ENCODE measurements at regions not wholly inside any gene's neighbourhood (a gene's known extent, or its start where the extent isn't known, plus 50 kb on each side); places are given as distances from the start of the nearest gene placed in this dataset.

- Histone ChIP-seq H3K79me2 (ENCODE audit: low read length) (no peaks in the 10 kb centered on the region), H4K20me1 (ENCODE audit: insufficient read depth, low read length) (no peaks in the 10 kb centered on the region), H3K4me2 (ENCODE audit: low read length) (no peak overlapping the region), H3K36me3 (replicated peaks; ENCODE audit: low read depth, low read length) (no peaks in the 10 kb centered on the region), H3K9me3 (ENCODE audit: insufficient read depth, low read length) (no peaks in the 10 kb centered on the region), H3K9ac (ENCODE audit: low read length) (no peak overlapping the region), H3K4me1 (ENCODE audit: low read length) (no peaks in the 10 kb centered on the region), H3K27ac (ENCODE audit: low read length) (no peak overlapping the region), H3K27me3 (ENCODE audit: low read depth, low read length) (peaks cover 15% of the 10 kb centered on the region; the same call in 1 of the 2 replicates), H2AFZ (ENCODE audit: low read depth, low read length) (no peak overlapping the region), H3K4me3 (ENCODE audit: low read length) (no peak overlapping the region)
- TF ChIP-seq EZH2phosphoT487 (IDR thresholded peaks at IDR 0.05; ENCODE audit: low read depth) = no peak
Observed at GRCh38 chr16:74049027-74049426, 247.6 kb upstream of the PSMD7 start.

GRCh38 chr16:74046524-74046923 lies 250.1 kb upstream of the PSMD7 start:
- no peaks in the 10 kb centered on the region for H4K20me1 ChIP-seq (ENCODE audit: insufficient read depth, low read length)
- no peak overlapping the region for H3K27ac ChIP-seq (ENCODE audit: low read length)
- H3K79me2 ChIP-seq (ENCODE audit: low read length) = no peaks in the 10 kb centered on the region
- H3K4me2 ChIP-seq (ENCODE audit: low read length) = no peak overlapping the region
- no peak overlapping the region for H2AFZ ChIP-seq (ENCODE audit: low read depth, low read length)
- no peak overlapping the region for H3K9ac ChIP-seq (ENCODE audit: low read length)
- H3K9me3 ChIP-seq (ENCODE audit: insufficient read depth, low read length) = no peaks in the 10 kb centered on the region
- TF ChIP-seq EZH2phosphoT487 (IDR thresholded peaks at IDR 0.05; ENCODE audit: low read depth) (no peak), CTCF (IDR thresholded peaks at IDR 0.05; ENCODE audit: low read depth, low read length) (no peak)
- peaks cover 15% of the 10 kb centered on the region; the same call in 1 of the 2 replicates for H3K27me3 ChIP-seq (ENCODE audit: low read depth, low read length)
- no peaks in the 10 kb centered on the region for H3K4me1 ChIP-seq (ENCODE audit: low read length)
- H3K4me3 ChIP-seq (ENCODE audit: low read length) = no peak overlapping the region
- H3K36me3 ChIP-seq (replicated peaks; ENCODE audit: low read depth, low read length) = no peaks in the 10 kb centered on the region

DNA sequence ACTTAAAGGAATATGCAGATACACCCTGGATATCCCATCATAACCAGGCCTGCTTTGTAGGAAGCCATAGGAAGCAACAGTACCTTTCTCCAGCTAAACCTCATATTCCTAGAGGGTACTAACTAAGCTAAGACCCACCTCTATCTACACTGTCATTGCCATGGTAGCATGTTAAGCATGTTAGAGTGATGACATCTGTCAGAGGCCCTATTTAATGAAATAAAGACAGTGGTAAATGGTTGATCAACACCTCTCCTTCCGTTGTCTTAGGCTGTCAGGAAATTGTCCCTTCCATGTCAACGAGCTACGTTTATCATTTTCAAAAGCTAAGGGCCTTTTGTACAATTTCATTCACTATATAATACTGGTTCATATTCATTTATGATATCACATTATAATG lies 251.1 kb upstream of the PSMD7 start:
- no peak for TF ChIP-seq EZH2phosphoT487 (IDR thresholded peaks at IDR 0.05; ENCODE audit: low read depth)
- TF ChIP-seq CTCF (IDR thresholded peaks at IDR 0.05; ENCODE audit: low read depth, low read length) = no peak

GRCh38 chr16:74035816-74036215 lies 260.8 kb upstream of the PSMD7 start:
- Histone ChIP-seq H3K79me2 (ENCODE audit: low read length) (no peaks in the 10 kb centered on the region), H3K4me2 (ENCODE audit: low read length) (no peak overlapping the region), H3K36me3 (replicated peaks; ENCODE audit: low read depth, low read length) (no peaks in the 10 kb centered on the region), H2AFZ (ENCODE audit: low read depth, low read length) (no peak overlapping the region), H4K20me1 (ENCODE audit: insufficient read depth, low read length) (no peaks in the 10 kb centered on the region), H3K4me3 (ENCODE audit: low read length) (no peak overlapping the region), H3K27me3 (ENCODE audit: low read depth, low read length) (peaks cover 21% of the 10 kb centered on the region), H3K27ac (ENCODE audit: low read length) (no peak overlapping the region), H3K9ac (ENCODE audit: low read length) (no peak overlapping the region), H3K9me3 (ENCODE audit: insufficient read depth, low read length) (no peaks in the 10 kb centered on the region), H3K4me1 (ENCODE audit: low read length) (no peaks in the 10 kb centered on the region)
- TF ChIP-seq CTCF (IDR thresholded peaks at IDR 0.05; ENCODE audit: low read depth, low read length) (peak; percentile 59), EZH2phosphoT487 (IDR thresholded peaks at IDR 0.05; ENCODE audit: low read depth) (no peak)

More for the DNA sequence above, 251.1 kb upstream of the PSMD7 start:
- Histone ChIP-seq H3K9ac (ENCODE audit: low read length) (no peak overlapping the region), H3K4me3 (ENCODE audit: low read length) (no peak overlapping the region), H3K27ac (ENCODE audit: low read length) (no peak overlapping the region), H3K79me2 (ENCODE audit: low read length) (no peaks in the 10 kb centered on the region), H3K4me1 (ENCODE audit: low read length) (no peaks in the 10 kb centered on the region), H3K9me3 (ENCODE audit: insufficient read depth, low read length) (no peaks in the 10 kb centered on the region), H3K4me2 (ENCODE audit: low read length) (no peak overlapping the region), H3K36me3 (replicated peaks; ENCODE audit: low read depth, low read length) (no peaks in the 10 kb centered on the region), H2AFZ (ENCODE audit: low read depth, low read length) (no peak overlapping the region), H4K20me1 (ENCODE audit: insufficient read depth, low read length) (no peaks in the 10 kb centered on the region), H3K27me3 (ENCODE audit: low read depth, low read length) (peaks cover 15% of the 10 kb centered on the region; the same call in 1 of the 2 replicates)

GRCh38 chr16:74034862-74035261 lies 261.8 kb upstream of the PSMD7 start:
- no peaks in the 10 kb centered on the region for H3K79me2 ChIP-seq (ENCODE audit: low read length)
- no peak overlapping the region for H3K27ac ChIP-seq (ENCODE audit: low read length)
- no peak overlapping the region for H3K4me3 ChIP-seq (ENCODE audit: low read length)
- no peak overlapping the region for H3K9ac ChIP-seq (ENCODE audit: low read length)
- no peaks in the 10 kb centered on the region for H3K36me3 ChIP-seq (replicated peaks; ENCODE audit: low read depth, low read length)
- no peaks in the 10 kb centered on the region for H4K20me1 ChIP-seq (ENCODE audit: insufficient read depth, low read length)
- no peak overlapping the region for H3K4me2 ChIP-seq (ENCODE audit: low read length)
- H3K27me3 ChIP-seq (ENCODE audit: low read depth, low read length) = peaks cover 21% of the 10 kb centered on the region
- H2AFZ ChIP-seq (ENCODE audit: low read depth, low read length) = no peak overlapping the region
- no peaks in the 10 kb centered on the region for H3K4me1 ChIP-seq (ENCODE audit: low read length)
- H3K9me3 ChIP-seq (ENCODE audit: insufficient read depth, low read length) = no peaks in the 10 kb centered on the region
- TF ChIP-seq EZH2phosphoT487 (IDR thresholded peaks at IDR 0.05; ENCODE audit: low read depth) (no peak), CTCF (IDR thresholded peaks at IDR 0.05; ENCODE audit: low read depth, low read length) (peak; percentile 73)
